ENCODE measurements at regions not wholly inside any gene's neighbourhood (a gene's known extent, or its start where the extent isn't known, plus 50 kb on each side); places are given as distances from the start of the nearest gene placed in this dataset.
"Not testable (repeated sequence)": the region's sequence is repeated elsewhere in the genome, so short reads cannot be mapped to it uniquely, and the experiment has no call there.

- DNase-seq = no peak
Observed at GRCh38 chr5:102554082-102554481, 55.3 kb upstream of the SLCO6A1 start.

GRCh38 chr5:102554728-102555127 lies 55.9 kb upstream of the SLCO6A1 start:
- DNase-seq = no peak

DNA sequence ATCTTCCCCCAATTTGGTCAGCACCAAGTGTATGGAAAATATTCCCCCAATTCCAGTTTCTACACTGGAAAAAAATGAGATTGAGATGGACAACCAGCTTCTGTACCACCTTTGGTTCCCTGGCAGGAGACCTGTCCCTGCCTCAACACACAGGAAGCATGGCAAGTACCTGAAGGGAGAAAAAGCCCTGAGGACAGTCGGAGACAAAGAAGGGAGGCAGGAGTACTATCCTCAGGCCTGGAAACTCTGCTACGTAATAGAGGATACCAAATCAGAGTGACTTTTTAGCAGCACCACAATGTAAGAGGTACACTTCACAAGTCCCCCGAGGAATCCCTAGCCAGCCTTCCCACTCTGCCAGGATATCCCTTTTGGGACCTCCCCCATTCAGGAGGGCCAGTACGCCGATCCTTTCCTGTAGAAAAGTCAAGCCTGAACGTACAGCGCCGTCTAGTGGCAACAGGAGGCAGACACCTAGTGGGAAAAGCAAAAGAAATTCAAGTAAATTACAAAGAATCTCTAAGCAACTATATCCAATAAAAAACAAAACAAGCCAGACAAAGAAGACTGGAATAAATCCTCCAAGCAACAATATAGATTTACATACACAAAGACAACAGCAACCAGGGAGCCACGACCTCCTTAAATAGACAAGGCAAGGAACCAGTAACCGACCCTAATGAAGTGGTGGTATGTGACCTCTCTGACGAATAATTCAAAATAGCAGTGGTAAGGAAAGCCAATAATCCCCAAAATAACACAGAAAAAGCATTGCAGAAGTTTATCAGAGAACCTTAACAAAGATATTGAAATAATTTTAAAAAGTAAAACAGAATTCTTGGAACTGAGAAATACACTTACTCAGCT lies 63.3 kb upstream of the SLCO6A1 start:
- no peak for DNase-seq

DNA sequence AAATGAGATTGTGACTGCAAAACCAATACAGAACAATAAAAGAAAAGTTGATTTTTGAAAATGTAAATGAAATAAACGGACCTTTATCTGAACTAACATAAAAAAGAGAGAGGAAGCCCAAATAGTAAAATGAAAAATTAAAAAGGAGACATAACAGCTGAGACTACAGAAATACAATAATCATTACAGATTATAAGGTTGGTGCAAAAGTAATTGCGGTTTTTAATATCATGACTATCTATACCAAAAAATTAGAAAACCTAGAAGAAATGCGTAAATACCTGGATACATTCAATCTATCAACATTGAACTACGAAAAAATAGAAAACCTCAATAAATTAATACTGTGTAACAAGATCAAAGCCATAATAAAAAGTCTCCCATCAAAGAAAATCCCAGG lies 71.9 kb upstream of the SLCO6A1 start:
- DNase-seq = no peak

- no peak for DNase-seq
Observed at GRCh38 chr5:102578362-102578761, 79.6 kb upstream of the SLCO6A1 start.

DNA sequence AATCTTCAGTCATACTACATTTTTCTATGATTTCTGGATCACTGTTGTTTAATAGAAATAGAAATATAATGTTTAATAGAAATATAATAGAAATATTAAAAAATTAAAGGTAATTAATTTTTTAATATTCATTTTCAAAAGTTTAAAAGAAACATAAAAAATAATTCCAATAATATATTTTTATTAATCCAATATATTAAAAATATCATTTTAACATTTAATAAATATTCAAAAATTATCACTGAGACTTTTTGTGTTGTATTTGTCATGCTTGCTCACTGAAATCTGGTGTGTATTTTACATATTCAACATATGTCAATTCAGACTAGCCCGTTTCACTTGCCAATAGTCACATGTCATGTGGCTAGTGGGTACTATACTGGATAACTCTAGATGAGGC lies 80.6 kb upstream of the SLCO6A1 start:
- no peak for DNase-seq

DNA sequence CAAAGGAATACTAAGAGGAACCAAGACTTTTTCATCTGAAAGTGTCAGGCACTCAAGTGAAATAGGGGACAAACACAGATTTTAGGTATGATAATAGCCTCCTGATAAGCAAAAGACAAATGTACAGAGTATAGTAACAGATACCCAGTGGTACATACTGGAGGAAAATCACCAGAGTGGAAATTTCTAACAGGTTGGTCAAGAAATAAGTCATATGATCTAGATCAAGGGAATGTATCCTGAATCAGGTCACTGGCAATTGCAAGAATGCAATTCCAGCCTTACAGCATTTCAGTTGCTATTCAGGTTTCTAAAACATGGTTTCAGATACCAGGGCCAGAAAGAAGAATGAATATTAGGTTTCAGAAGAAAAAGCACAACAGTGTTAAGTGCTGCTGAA lies 82.2 kb upstream of the SLCO6A1 start:
- DNase-seq = no peak

DNA sequence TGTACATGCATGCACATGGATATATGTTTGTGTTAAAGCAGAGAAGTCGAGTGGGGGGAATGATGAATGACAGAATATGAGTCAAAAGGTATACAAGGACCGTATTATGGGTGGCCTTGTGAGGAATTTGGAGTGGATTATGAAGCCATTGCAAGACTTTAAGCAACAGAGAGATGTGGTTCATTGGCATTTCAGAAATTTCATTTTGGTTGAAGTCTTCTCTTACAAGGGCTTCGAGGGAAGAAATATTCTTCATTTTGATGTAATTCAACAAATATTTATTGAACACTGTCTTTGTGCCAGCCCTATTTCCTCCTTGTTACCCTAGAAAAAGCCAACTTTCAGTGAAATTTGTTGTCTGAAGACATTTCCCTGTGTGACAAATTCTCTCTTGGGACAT lies 83.9 kb upstream of the SLCO6A1 start:
- DNase-seq = no peak

GRCh38 chr5:102583276-102584124 lies 84.7 kb upstream of the SLCO6A1 start:
- no peak for DNase-seq

GRCh38 chr5:102589661-102590060 lies 90.9 kb upstream of the SLCO6A1 start:
- no peak for DNase-seq

GRCh38 chr5:102590467-102590866 lies 91.7 kb upstream of the SLCO6A1 start:
- no peak for DNase-seq

- no peak for DNase-seq
Observed at GRCh38 chr5:102591650-102592049, 92.8 kb upstream of the SLCO6A1 start.

DNA sequence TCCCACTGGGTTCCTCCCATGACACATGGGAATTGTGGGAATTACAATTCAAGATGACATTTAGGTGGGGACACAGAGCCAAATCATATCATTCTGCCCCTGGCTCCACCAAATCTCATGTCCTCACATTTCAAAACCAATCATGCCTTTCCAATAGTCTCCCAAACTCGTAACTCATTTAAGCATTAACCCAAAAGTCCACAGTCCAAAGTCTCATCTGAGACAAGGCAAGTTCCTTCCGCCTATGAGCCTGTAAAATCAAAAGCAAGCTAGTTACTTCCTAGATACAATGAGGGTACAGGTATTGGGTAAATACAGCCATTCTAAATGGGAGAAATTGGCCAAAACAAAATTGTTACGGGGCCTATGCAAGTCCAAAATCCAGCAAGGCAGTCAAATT lies 93.8 kb upstream of the SLCO6A1 start:
- not testable (repeated sequence) for DNase-seq

- no peak for DNase-seq
Observed at GRCh38 chr5:102594192-102594591, 95.4 kb upstream of the SLCO6A1 start.

- no peak for DNase-seq
Observed at GRCh38 chr5:102595332-102595731, 96.5 kb upstream of the SLCO6A1 start.

DNA sequence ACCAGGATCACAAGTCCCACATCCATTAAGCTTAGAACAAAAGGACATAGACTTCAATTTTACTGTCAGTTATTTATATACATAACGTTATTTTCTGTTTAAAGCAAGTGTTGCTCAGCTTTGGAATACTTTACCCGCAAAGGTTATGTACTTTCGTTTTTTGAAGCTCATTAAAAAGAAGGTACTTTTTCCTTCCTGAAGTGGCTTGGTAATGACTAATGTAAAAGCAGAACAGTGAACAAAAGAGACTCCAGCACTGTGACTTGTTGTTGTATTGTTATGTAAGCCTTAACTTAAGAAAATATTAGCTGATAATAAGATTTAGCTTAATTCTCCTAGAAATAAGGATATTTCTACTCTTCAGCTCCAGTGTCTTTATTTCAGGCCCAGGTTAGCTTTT lies 97.3 kb upstream of the SLCO6A1 start:
- DNase-seq = no peak

- DNase-seq = no peak
Observed at GRCh38 chr5:102596951-102597350, 98.2 kb upstream of the SLCO6A1 start.

DNA sequence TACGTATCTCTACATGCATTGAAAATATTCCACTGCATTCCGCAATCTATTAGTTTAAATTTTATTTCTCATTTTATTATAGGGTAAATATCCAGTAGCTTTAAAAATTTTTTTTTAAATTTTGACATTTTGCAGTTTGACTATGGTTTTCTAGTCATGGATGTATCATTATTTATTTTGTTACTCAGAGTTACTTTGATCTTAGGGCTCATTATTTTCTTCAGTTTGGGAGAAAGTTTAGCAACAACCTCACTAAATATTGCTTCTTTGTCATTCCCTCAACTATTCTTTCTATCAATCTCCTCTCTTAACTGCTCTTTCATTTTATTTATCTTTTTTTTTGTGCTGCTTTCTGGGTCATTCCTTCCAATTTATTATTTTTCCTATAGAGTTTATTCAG lies 100.5 kb upstream of the SLCO6A1 start:
- no peak for DNase-seq

DNA sequence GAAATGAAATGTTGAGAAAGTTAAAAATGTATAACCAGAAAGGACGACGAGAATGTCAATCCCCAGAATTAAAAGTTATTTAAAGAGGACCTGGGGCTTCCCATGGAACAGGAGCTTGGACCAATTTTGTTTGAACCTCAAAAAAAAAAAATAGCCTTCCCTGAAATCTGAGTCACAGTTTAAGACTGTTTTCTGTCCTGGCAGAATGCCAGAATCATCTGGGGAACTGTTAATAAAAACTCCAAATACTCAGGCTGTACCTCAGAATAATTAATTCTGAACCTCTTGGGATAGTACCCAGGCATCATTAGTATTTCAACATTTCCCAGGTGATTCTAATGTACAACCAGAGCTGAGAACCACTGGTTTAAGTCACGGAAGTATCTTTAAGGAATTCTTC lies 102.2 kb upstream of the SLCO6A1 start:
- no peak for DNase-seq

- no peak for DNase-seq
Observed at GRCh38 chr5:102603670-102604069, 104.9 kb upstream of the SLCO6A1 start.

DNA sequence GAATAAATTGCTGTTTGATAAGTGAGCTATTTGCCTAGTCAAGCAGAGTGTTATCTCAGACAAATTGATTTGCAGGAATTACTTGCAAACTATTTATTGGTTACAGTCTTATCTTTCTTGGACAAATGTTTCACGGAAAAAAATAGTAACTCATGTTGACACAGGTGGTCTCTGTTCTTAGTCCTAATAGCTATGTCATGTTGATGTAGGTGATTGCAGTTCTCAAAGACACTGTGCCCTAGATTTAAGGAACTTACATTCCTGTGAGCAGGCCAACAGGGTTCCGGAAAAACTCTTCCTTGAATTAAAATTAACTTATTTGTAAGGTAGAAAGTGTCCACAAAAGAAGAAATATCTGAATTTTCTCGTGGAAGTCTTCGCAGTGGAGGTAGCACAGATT lies 109.6 kb upstream of the SLCO6A1 start:
- DNase-seq = no peak

DNA sequence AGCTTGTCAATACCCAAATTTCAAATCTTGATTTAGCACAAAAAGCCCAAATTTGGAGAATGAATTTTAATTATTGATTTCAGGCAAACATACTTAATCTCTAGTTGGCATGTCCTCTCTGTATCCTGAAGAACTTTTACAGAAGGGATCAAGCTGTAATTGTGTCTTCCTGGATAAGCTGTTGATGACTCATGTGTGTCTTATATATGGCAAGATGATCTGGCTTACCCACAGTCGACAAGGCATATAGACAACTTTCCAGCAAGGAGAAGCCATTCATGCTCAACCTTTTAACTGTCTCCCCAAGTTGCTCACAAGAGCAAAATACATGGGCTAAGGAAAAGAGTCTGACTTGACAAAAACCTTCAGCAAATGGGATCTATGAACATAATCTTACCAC lies 112.5 kb upstream of the SLCO6A1 start:
- no peak for DNase-seq

GRCh38 chr5:102613661-102614060 lies 114.9 kb upstream of the SLCO6A1 start:
- DNase-seq = no peak
